ENCODE measurements at regions not wholly inside any gene's neighbourhood (a gene's known extent, or its start where the extent isn't known, plus 50 kb on each side); places are given as distances from the start of the nearest gene placed in this dataset.

DNA sequence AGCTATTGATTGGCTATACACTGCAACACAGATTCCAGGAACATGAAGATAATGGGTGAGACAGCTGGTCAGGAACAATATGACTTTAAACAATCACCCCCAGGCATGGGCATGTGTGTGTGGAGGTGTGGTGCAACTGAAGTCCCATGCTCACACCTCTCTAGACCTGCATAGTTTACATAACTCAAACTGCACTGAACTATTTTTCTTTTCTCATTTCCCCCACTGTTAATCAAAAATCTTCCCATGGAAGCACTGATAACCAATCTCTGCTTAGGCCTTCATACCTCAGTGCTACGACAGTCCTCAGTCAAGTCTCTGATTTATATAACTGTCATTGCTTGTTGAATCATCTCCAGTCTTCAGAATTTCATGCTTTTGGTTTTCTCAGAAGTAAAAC is 600.2 kb downstream of the NTRK3 start:
- TF ChIP-seq, protein P1, sequence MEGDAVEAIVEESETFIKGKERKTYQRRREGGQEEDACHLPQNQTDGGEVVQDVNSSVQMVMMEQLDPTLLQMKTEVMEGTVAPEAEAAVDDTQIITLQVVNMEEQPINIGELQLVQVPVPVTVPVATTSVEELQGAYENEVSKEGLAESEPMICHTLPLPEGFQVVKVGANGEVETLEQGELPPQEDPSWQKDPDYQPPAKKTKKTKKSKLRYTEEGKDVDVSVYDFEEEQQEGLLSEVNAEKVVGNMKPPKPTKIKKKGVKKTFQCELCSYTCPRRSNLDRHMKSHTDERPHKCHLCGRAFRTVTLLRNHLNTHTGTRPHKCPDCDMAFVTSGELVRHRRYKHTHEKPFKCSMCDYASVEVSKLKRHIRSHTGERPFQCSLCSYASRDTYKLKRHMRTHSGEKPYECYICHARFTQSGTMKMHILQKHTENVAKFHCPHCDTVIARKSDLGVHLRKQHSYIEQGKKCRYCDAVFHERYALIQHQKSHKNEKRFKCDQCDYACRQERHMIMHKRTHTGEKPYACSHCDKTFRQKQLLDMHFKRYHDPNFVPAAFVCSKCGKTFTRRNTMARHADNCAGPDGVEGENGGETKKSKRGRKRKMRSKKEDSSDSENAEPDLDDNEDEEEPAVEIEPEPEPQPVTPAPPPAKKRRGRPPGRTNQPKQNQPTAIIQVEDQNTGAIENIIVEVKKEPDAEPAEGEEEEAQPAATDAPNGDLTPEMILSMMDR (IDR thresholded peaks at IDR 0.05) = no peak
- TF ChIP-seq POLR2A (IDR thresholded peaks at IDR 0.05; ENCODE audit: low read depth) = no peak
